Neutrophil (primary cell): ENCODE measurements at regions not wholly inside any gene's neighbourhood (a gene's known extent, or its start where the extent isn't known, plus 50 kb on each side); places are given as distances from the start of the nearest gene placed in this dataset.

Experiments used
- H3K27ac ChIP-seq: fragments of 200-600 bp; sonication (generic); 2 replicates; pipeline ENCODE4 v1.5.1; 2016; ENCODE audit warnings: mild to moderate bottlenecking, moderate library complexity
- H3K27me3 ChIP-seq: fragments of 200-600 bp; sonication (generic); 2 replicates; pipeline ENCODE4 v1.6.0; 2016; ENCODE audit warnings: mild to moderate bottlenecking
- H3K36me3 ChIP-seq: fragments of 200-600 bp; sonication (generic); 2 replicates; pipeline ENCODE4 v1.5.1; 2017
- H3K4me1 ChIP-seq, 2 experiments: fragments of 200-600 bp in 1 of 2; sonication (generic) in 1 of 2; 1 replicate in 1 of 2; 2 replicates in 1 of 2; pipeline versions ENCODE4 v1.5.1 to v1.6.1; 2013 to 2016; ENCODE audit warnings: low read depth in 1 of 2, low read length in 1 of 2, mild to moderate bottlenecking in 1 of 2, moderate library complexity in 1 of 2; ENCODE audit not compliant: control insufficient read depth in 1 of 2, insufficient read depth in 1 of 2
- H3K4me3 ChIP-seq, 2 experiments: fragments of 200-600 bp in 1 of 2; sonication (generic) in 1 of 2; 1 replicate in 1 of 2; 2 replicates in 1 of 2; pipeline ENCODE4 v1.5.1; 2013 to 2016; ENCODE audit warnings: low read depth in 1 of 2, low read length in 1 of 2, mild to moderate bottlenecking in 1 of 2, moderate library complexity in 1 of 2
- H3K9me3 ChIP-seq: fragments of 200-600 bp; sonication (generic); 2 replicates; pipeline ENCODE4 v1.5.1; 2016
- CTCF ChIP-seq: fragments of 200-600 bp; sonication (generic); IDR thresholded peaks from 2 replicates; pipeline ENCODE4 v1.5.1; 2016; ENCODE audit warnings: antibody characterized with exemption

GRCh38 chr1:94332952-94333351 lies 85.2 kb upstream of the ABCD3 start:
- Histone ChIP-seq H3K9me3 (no peaks in the 10 kb centered on the region), H3K4me1 (peaks cover under 1 to 3% of the 10 kb centered on the region in 2 experiments), H3K4me3 (no peak overlapping the region), H3K27me3 (peaks cover 16% of the 10 kb centered on the region), H3K36me3 (no peaks in the 10 kb centered on the region), H3K27ac (no peak overlapping the region)
- TF ChIP-seq CTCF: no peak

GRCh38 chr1:94332516-94332915 lies 85.7 kb upstream of the ABCD3 start:
- no peak overlapping the region for H3K27ac ChIP-seq

GRCh38 chr1:94329986-94330385 lies 88.2 kb upstream of the ABCD3 start:
- Histone ChIP-seq H3K27me3 (peaks cover 33% of the 10 kb centered on the region), H3K4me1 (peaks cover 0 to 5% of the 10 kb centered on the region in 2 experiments), H3K9me3 (no peaks in the 10 kb centered on the region), H3K27ac (no peak overlapping the region), H3K4me3 (no peak overlapping the region), H3K36me3 (no peaks in the 10 kb centered on the region)
- TF ChIP-seq CTCF: no peak

More at GRCh38 chr1:94332516-94332915, 85.7 kb upstream of the ABCD3 start:
- H3K36me3 ChIP-seq: no peaks in the 10 kb centered on the region
- H3K4me3 ChIP-seq: no peak overlapping the region
- H3K9me3 ChIP-seq: no peaks in the 10 kb centered on the region
- peaks cover 0 to 3% of the 10 kb centered on the region in 2 experiments for H3K4me1 ChIP-seq
- peaks cover 21% of the 10 kb centered on the region for H3K27me3 ChIP-seq
- TF ChIP-seq CTCF: no peak

- no peak for TF ChIP-seq CTCF
- Histone ChIP-seq H3K4me1 (peaks cover 0 to 5% of the 10 kb centered on the region in 2 experiments), H3K9me3 (no peaks in the 10 kb centered on the region), H3K4me3 (no peak overlapping the region), H3K36me3 (no peaks in the 10 kb centered on the region), H3K27me3 (peaks cover 33% of the 10 kb centered on the region), H3K27ac (no peak overlapping the region)
Measured at GRCh38 chr1:94329276-94329675, 88.9 kb upstream of the ABCD3 start.

GRCh38 chr1:94327001-94327690 lies 89.8 kb upstream of the ARHGAP29 start:
- no peaks in the 10 kb centered on the region for H3K9me3 ChIP-seq
- H3K27ac ChIP-seq: no peak overlapping the region
- no peaks in the 10 kb centered on the region for H3K36me3 ChIP-seq
- no peak overlapping the region for H3K4me3 ChIP-seq
- H3K27me3 ChIP-seq: peaks cover 33% of the 10 kb centered on the region
- peaks cover 0 to 5% of the 10 kb centered on the region in 2 experiments for H3K4me1 ChIP-seq
- no peak for TF ChIP-seq CTCF
